DND-41 (cell line): ENCODE measurements at regions not wholly inside any gene's neighbourhood (a gene's known extent, or its start where the extent isn't known, plus 50 kb on each side); places are given as distances from the start of the nearest gene placed in this dataset.

Experiments used
- EZH2 ChIP-seq: IDR thresholded peaks from 3 replicates; pipeline ENCODE4 v1.6.1; 2012; ENCODE audit warnings: borderline replicate concordance, low read depth, mild to moderate bottlenecking, moderate library complexity, low read length, inconsistent platforms; ENCODE audit not compliant: severe bottlenecking
- TF ChIP-seq, protein P1 (sequence below): IDR thresholded peaks from 2 replicates; pipeline ENCODE4 v1.5.1; 2012; ENCODE audit warnings: borderline replicate concordance, low read length, moderate library complexity, mild to moderate bottlenecking; ENCODE audit not compliant: poor library complexity, severe bottlenecking; ENCODE audit errors: extremely low read depth

DNA sequence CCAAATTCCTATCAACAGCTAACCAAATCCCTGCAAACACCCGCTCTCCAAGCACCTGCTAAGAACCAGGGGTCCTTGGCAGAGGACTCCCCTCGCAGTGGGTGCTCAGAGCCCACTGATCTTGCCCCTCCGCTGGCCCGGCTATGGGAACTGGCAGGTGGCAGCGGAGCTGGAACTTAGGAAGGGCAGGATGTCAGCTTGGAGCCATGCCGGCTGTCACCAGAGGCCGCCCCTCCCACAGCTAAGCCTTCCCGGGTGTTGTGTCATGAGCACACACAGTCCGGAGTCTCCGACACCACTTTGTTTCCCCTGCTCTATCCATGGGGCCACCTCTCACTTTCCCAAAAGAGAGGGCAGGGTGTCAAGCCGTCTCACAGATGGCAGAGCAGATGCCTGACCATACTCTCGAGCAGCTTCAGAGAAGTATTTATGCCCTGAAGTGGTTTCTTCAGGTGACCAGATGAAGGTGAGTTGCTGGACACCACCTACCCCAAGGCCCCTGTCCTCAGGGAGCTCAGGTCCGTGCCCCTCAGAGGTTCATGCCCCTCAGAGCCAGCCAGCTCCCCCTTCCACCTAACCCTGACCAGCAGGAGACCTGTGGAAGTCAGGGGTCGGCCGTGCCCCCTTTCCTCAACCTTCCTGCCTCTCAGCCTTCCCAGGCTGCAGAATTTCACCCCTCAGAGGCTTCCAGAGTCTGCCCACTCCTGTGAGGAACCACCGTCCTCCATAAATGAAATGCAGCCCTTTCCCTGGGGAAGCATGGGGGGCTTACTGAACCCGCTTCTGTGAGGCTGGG lies 545.7 kb upstream of the B3GAT1 start:
- TF ChIP-seq, protein P1, sequence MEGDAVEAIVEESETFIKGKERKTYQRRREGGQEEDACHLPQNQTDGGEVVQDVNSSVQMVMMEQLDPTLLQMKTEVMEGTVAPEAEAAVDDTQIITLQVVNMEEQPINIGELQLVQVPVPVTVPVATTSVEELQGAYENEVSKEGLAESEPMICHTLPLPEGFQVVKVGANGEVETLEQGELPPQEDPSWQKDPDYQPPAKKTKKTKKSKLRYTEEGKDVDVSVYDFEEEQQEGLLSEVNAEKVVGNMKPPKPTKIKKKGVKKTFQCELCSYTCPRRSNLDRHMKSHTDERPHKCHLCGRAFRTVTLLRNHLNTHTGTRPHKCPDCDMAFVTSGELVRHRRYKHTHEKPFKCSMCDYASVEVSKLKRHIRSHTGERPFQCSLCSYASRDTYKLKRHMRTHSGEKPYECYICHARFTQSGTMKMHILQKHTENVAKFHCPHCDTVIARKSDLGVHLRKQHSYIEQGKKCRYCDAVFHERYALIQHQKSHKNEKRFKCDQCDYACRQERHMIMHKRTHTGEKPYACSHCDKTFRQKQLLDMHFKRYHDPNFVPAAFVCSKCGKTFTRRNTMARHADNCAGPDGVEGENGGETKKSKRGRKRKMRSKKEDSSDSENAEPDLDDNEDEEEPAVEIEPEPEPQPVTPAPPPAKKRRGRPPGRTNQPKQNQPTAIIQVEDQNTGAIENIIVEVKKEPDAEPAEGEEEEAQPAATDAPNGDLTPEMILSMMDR, result no peak
- TF ChIP-seq EZH2, result no peak
